Hematopoietic multipotent progenitor cell (in vitro differentiated cells): ENCODE measurements at regions not wholly inside any gene's neighbourhood (a gene's known extent, or its start where the extent isn't known, plus 50 kb on each side); places are given as distances from the start of the nearest gene placed in this dataset. TPM values are rescaled to one million over a fixed set of nuclear protein-coding genes. Genes with fewer than 3 reads are reported as not detected.

ENCODE experiments used
- DNase-seq, 3 donors: peaks; one replicate each; pipeline ENCODE4 v3.0.0-alpha.2; 2011 to 2015; ENCODE audit warnings: low read depth in 2 of 3, low spot score in 2 of 3
- small RNA-seq: library from RNA; depleted of rRNA; stranded (forward); fragments of <200 nt; gene quantifications from one replicate; pipeline ENCODE3, GENCODE V24; 2012

DNA sequence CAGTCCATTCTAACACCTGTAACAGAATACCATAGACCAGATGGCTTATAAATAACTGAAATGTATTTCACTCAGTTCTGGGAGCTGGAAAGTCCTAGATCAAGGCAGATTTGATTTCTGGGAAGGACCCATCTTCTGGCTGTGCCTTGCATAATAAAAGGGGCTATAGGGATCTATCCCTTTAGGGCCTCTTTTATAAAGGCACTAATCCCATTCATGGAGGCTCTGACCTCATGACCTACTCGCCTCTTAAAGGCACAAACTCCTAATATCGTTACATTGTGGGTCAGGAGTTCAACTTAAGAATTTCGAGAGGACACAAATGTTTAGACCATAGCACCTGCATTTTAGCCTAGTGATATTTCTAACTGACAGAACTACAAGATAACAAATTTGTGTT lies 619.0 kb downstream of the CDH18 start:
- no peak for DNase-seq

GRCh38 chr5:19369561-19369960 lies 618.4 kb downstream of the CDH18 start:
- no peak for DNase-seq

DNA sequence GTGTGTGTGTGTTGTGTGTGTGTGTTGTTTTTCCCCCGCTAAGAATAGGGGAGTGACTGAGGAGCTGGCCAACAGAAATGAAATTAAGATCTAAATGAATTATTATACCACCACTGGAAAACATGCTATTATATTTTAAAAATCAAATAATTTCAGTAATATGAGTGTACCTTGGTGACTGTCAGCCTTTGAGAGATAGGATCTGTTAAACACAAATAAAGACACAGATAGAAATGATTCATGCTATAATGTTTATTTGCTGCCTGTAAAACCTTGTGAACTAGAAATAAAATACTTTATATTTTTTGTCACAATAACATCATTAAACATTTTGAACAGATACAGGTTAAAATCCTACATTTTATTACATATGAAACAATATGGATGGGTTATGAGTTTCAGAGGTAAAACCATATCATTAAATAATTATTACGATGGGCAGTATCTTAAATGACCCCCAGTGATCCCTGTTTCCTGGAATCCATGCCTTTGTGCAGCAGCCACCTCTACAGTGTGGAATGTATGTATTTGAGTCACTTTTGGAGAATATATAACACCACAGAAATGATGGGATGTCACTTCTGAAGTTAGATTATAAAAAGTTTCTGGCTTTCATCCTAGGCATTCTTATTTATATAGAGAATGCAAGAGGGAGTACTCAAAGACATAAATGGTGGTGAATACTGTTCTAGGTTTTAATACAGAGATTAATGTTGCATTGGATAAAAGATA lies 617.2 kb downstream of the CDH18 start:
- DNase-seq = no peak

DNA sequence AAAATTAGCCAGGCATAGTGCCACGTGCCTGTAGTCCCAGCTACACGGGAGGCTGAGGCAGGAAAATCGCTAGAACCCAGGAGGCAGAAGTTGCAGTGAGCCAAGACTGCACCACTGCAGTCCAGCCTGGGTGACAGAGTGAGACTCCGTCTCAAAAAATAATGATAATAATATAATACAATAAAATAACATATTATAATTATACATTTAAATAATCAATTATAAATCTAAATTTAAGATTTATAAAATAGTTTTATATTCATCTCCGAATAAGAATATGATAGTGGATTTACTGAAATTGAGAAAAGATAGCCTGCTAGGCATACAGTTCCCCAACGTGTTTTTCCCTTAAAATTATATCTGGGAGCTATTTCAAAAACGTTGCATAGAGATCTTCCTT lies 599.6 kb downstream of the CDH18 start:
- no peak for DNase-seq

GRCh38 chr5:19401032-19401431 lies 587.0 kb downstream of the CDH18 start:
- DNase-seq = no peak

DNA sequence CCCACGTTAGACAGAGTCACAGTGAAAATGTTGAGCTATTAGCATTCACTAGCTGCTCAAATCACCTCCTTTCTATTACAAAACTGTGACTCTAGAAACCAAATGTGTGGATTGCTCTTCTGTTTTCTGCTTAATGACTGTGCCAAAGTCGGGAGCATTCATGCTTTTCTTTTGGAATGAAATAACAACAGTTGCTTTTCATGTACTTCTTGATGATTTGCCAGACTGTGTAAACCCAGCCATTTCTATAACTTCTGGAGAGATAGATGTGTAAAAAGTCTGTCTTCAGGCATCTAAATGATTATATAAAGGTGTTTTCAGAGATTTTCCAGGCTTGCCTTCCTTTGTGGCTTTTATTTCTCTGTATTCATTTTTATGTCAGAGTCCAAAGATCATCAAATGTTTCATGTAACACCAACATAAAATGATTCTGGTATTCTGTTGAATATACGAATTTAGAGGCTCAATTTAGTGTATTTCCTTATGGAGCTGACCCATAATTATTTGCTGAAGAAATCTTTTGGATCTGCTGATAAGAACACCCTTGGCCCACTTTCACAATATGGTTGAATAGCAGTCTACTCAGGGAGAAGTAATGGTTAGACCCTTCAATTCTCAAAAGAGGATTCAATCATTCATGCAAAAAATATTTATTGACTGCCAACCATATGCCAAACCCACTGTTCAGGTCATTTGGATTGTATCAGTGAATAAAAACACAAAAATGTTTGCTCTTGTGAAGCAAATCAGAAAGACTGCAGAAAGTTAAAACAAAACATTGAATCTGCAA lies 581.2 kb downstream of the CDH18 start:
- DNase-seq = no peak

GRCh38 chr5:19408149-19408548 lies 579.9 kb downstream of the CDH18 start:
- DNase-seq = no peak

DNA sequence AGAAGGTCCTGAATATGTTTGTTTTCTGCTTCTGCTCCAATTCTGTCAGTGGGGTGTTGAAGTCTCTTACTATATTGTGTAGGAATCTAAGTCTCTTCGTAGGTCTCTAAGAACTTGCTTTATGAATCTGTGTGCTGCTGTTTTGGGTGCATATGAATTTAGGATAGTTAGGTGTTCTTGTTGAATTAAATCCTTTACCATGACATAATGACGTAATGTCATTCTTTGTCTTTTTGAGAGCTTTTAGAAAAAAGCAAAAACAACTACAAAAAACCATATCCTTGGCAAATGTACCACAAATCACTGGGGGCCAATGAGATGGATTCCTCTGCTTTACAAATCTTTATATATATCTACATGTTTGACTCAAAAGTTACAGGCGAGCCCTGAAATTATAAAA lies 576.1 kb downstream of the CDH18 start:
- no peak for DNase-seq

Small RNA genes lying in the stretch of these regions (small RNA-seq; reads per million reads assigned to genes)
- gene AC025768.1 = not detected
- gene RF00017 = not detected
- not detected for gene RF00136
- gene RN7SL58P = not detected
